ENCODE measurements at regions not wholly inside any gene's neighbourhood (a gene's known extent, or its start where the extent isn't known, plus 50 kb on each side); places are given as distances from the start of the nearest gene placed in this dataset.

- Mint-ChIP-seq H3K4me1 (no peaks in the 10 kb centered on the region), H3K4me3 (no peak overlapping the region), H3K27me3 (peaks cover 4% of the 10 kb centered on the region), H3K27ac (no peak overlapping the region), H3K36me3 (no peaks in the 10 kb centered on the region), H3K9me3 (ENCODE audit: low read depth) (no peaks in the 10 kb centered on the region)
- ATAC-seq (no peak), DNase-seq (no peak)
- CTCF ChIA-PET, result no interaction called here
These were observed 229.5 kb upstream of the FOXQ1 start for GRCh38 chr6:1082285-1082935.

GRCh38 chr6:1081551-1082284 lies 230.2 kb upstream of the FOXQ1 start:
- DNase-seq, result no peak
- Mint-ChIP-seq H3K4me3 (no peak overlapping the region), H3K27me3 (peaks cover 4% of the 10 kb centered on the region), H3K4me1 (no peaks in the 10 kb centered on the region), H3K9me3 (ENCODE audit: low read depth) (no peaks in the 10 kb centered on the region), H3K36me3 (no peaks in the 10 kb centered on the region), H3K27ac (no peak overlapping the region)
- CTCF ChIA-PET, result no interaction called here
- no peak for ATAC-seq

GRCh38 chr6:1080453-1081337 lies 231.2 kb upstream of the FOXQ1 start:
- DNase-seq (no peak), ATAC-seq (no peak)
- Mint-ChIP-seq H3K9me3 (ENCODE audit: low read depth) (no peaks in the 10 kb centered on the region), H3K4me1 (no peaks in the 10 kb centered on the region), H3K4me3 (no peak overlapping the region), H3K36me3 (no peaks in the 10 kb centered on the region), H3K27me3 (peaks cover 6% of the 10 kb centered on the region), H3K27ac (no peak overlapping the region)
- CTCF ChIA-PET, result no interaction called here

GRCh38 chr6:1079525-1079924 lies 232.4 kb upstream of the FOXQ1 start:
- no peaks in the 10 kb centered on the region for H3K36me3 Mint-ChIP-seq

GRCh38 chr6:1077478-1078416 lies 234.2 kb upstream of the FOXQ1 start:
- Mint-ChIP-seq H3K27me3 (peaks cover 6% of the 10 kb centered on the region), H3K4me3 (no peak overlapping the region), H3K9me3 (ENCODE audit: low read depth) (no peaks in the 10 kb centered on the region), H3K4me1 (no peaks in the 10 kb centered on the region), H3K36me3 (no peaks in the 10 kb centered on the region), H3K27ac (no peak overlapping the region)
- CTCF ChIA-PET, result no interaction called here
- ATAC-seq, result no peak
- DNase-seq, result no peak

More at GRCh38 chr6:1079525-1079924, 232.4 kb upstream of the FOXQ1 start:
- Mint-ChIP-seq H3K4me3 (no peak overlapping the region), H3K9me3 (ENCODE audit: low read depth) (no peaks in the 10 kb centered on the region), H3K27ac (no peak overlapping the region), H3K4me1 (no peaks in the 10 kb centered on the region), H3K27me3 (peaks cover 8% of the 10 kb centered on the region)
- CTCF ChIA-PET, result no interaction called here
- no peak for DNase-seq
- ATAC-seq, result no peak

- no peaks in the 10 kb centered on the region for H3K36me3 Mint-ChIP-seq
- ATAC-seq, result no peak
- no peak overlapping the region for H3K4me3 Mint-ChIP-seq
- DNase-seq, result no peak
- peaks cover 6% of the 10 kb centered on the region for H3K27me3 Mint-ChIP-seq
- H3K27ac Mint-ChIP-seq, result no peak overlapping the region
- no peaks in the 10 kb centered on the region for H3K9me3 Mint-ChIP-seq (ENCODE audit: low read depth)
- CTCF ChIA-PET, result no interaction called here
- no peaks in the 10 kb centered on the region for H3K4me1 Mint-ChIP-seq
These were observed 235.1 kb upstream of the FOXQ1 start for GRCh38 chr6:1076531-1077459.

GRCh38 chr6:1075880-1076279 lies 236.0 kb upstream of the FOXQ1 start:
- peaks cover 6% of the 10 kb centered on the region for H3K27me3 Mint-ChIP-seq
- CTCF ChIA-PET, result no interaction called here
- H3K4me3 Mint-ChIP-seq, result no peak overlapping the region
- no peaks in the 10 kb centered on the region for H3K9me3 Mint-ChIP-seq (ENCODE audit: low read depth)
- DNase-seq (no peak), ATAC-seq (no peak)
- H3K4me1 Mint-ChIP-seq, result no peaks in the 10 kb centered on the region
- H3K36me3 Mint-ChIP-seq, result no peaks in the 10 kb centered on the region
- no peak overlapping the region for H3K27ac Mint-ChIP-seq

GRCh38 chr6:1075444-1075843 lies 236.5 kb upstream of the FOXQ1 start:
- no peak for DNase-seq

GRCh38 chr6:1070085-1070521 lies 241.8 kb upstream of the FOXQ1 start:
- ATAC-seq (no peak), DNase-seq (no peak)
- Mint-ChIP-seq H3K27me3 (peaks cover 14% of the 10 kb centered on the region), H3K9me3 (ENCODE audit: low read depth) (no peaks in the 10 kb centered on the region), H3K27ac (no peak overlapping the region), H3K36me3 (no peaks in the 10 kb centered on the region), H3K4me3 (no peak overlapping the region), H3K4me1 (no peaks in the 10 kb centered on the region)
- CTCF ChIA-PET, result no interaction called here

More at GRCh38 chr6:1075444-1075843, 236.5 kb upstream of the FOXQ1 start:
- no peaks in the 10 kb centered on the region for H3K36me3 Mint-ChIP-seq
- no peak overlapping the region for H3K4me3 Mint-ChIP-seq
- H3K27ac Mint-ChIP-seq, result no peak overlapping the region
- H3K27me3 Mint-ChIP-seq, result peaks cover 10% of the 10 kb centered on the region
- CTCF ChIA-PET, result no interaction called here
- H3K4me1 Mint-ChIP-seq, result no peaks in the 10 kb centered on the region
- ATAC-seq, result no peak
- H3K9me3 Mint-ChIP-seq (ENCODE audit: low read depth), result no peaks in the 10 kb centered on the region

GRCh38 chr6:1068905-1069304 lies 243.0 kb upstream of the FOXQ1 start:
- ATAC-seq (no peak), DNase-seq (no peak)
- Mint-ChIP-seq H3K4me1 (no peaks in the 10 kb centered on the region), H3K36me3 (no peaks in the 10 kb centered on the region), H3K27ac (no peak overlapping the region), H3K9me3 (ENCODE audit: low read depth) (no peaks in the 10 kb centered on the region), H3K4me3 (no peak overlapping the region), H3K27me3 (peaks cover 16% of the 10 kb centered on the region)
- CTCF ChIA-PET, result no interaction called here

GRCh38 chr6:1068068-1068467 lies 243.8 kb upstream of the FOXQ1 start:
- CTCF ChIA-PET, result no interaction called here
- Mint-ChIP-seq H3K36me3 (no peaks in the 10 kb centered on the region), H3K9me3 (ENCODE audit: low read depth) (no peaks in the 10 kb centered on the region), H3K4me1 (no peaks in the 10 kb centered on the region), H3K27ac (no peak overlapping the region), H3K4me3 (no peak overlapping the region), H3K27me3 (peaks cover 19% of the 10 kb centered on the region)
- DNase-seq, result no peak
- no peak for ATAC-seq

- no peak for ATAC-seq
- CTCF ChIA-PET, result no interaction called here
- no peak for DNase-seq
- Mint-ChIP-seq H3K9me3 (ENCODE audit: low read depth) (no peaks in the 10 kb centered on the region), H3K4me3 (no peak overlapping the region), H3K4me1 (no peaks in the 10 kb centered on the region), H3K36me3 (no peaks in the 10 kb centered on the region), H3K27me3 (peaks cover 19% of the 10 kb centered on the region), H3K27ac (no peak overlapping the region)
These were observed 244.6 kb upstream of the FOXQ1 start for GRCh38 chr6:1067346-1067745.
